Endothelial cell (in vitro differentiated cells): ENCODE measurements at regions not wholly inside any gene's neighbourhood (a gene's known extent, or its start where the extent isn't known, plus 50 kb on each side); places are given as distances from the start of the nearest gene placed in this dataset.

Experiments
- DNase-seq: peaks from one replicate; pipeline ENCODE4 v3.0.0; 2021; ENCODE audit warnings: low spot score
- H3K27ac Mint-ChIP-seq: one replicate; pipeline ENCODE4 v1.8.0; 2021; ENCODE audit warnings: mixed read lengths, inconsistent platforms; ENCODE audit not compliant: unreplicated experiment
- H3K27me3 Mint-ChIP-seq: one replicate; pipeline ENCODE4 v1.8.0; 2021; ENCODE audit warnings: mild to moderate bottlenecking, moderate library complexity, mixed read lengths, inconsistent platforms; ENCODE audit not compliant: unreplicated experiment
- H3K36me3 Mint-ChIP-seq: one replicate; pipeline ENCODE4 v1.8.0; 2021; ENCODE audit warnings: mild to moderate bottlenecking, low read depth, mixed read lengths, inconsistent platforms; ENCODE audit not compliant: unreplicated experiment
- H3K4me1 Mint-ChIP-seq: one replicate; pipeline ENCODE4 v1.8.0; 2021; ENCODE audit warnings: mild to moderate bottlenecking, mixed read lengths, inconsistent platforms; ENCODE audit not compliant: unreplicated experiment
- H3K4me3 Mint-ChIP-seq: one replicate; pipeline ENCODE4 v1.8.0; 2021; ENCODE audit warnings: mild to moderate bottlenecking, mixed read lengths, inconsistent platforms; ENCODE audit not compliant: unreplicated experiment
- H3K9me3 Mint-ChIP-seq: one replicate; pipeline ENCODE4 v1.8.0; 2021; ENCODE audit warnings: mixed read lengths, inconsistent platforms; ENCODE audit not compliant: unreplicated experiment
- CTCF ChIP-seq: fragments of 200-600 bp; sonication (generic); IDR thresholded peaks from one replicate; pipeline ENCODE4 v1.5.0; 2021; ENCODE audit warnings: antibody characterized with exemption; ENCODE audit not compliant: unreplicated experiment

- Mint-ChIP-seq H3K27me3 (no peaks in the 10 kb centered on the region), H3K4me1 (no peaks in the 10 kb centered on the region), H3K27ac (no peak overlapping the region), H3K9me3 (no peaks in the 10 kb centered on the region), H3K36me3 (no peaks in the 10 kb centered on the region), H3K4me3 (no peak overlapping the region)
- no peak for DNase-seq
- TF ChIP-seq CTCF: no peak
Measured at GRCh38 chr5:114296191-114296590, 65.7 kb upstream of the KCNN2 start.

- no peaks in the 10 kb centered on the region for H3K36me3 Mint-ChIP-seq
- no peak for TF ChIP-seq CTCF
- H3K4me3 Mint-ChIP-seq: no peak overlapping the region
- no peaks in the 10 kb centered on the region for H3K4me1 Mint-ChIP-seq
- DNase-seq: no peak
- H3K9me3 Mint-ChIP-seq: no peaks in the 10 kb centered on the region
- H3K27ac Mint-ChIP-seq: no peak overlapping the region
- no peaks in the 10 kb centered on the region for H3K27me3 Mint-ChIP-seq
Measured at GRCh38 chr5:114297915-114298314, 64.0 kb upstream of the KCNN2 start.

GRCh38 chr5:114305402-114306207 lies 56.3 kb upstream of the KCNN2 start:
- H3K4me3 Mint-ChIP-seq: no peak overlapping the region
- no peak overlapping the region for H3K27ac Mint-ChIP-seq
- no peaks in the 10 kb centered on the region for H3K4me1 Mint-ChIP-seq
- no peaks in the 10 kb centered on the region for H3K27me3 Mint-ChIP-seq
- H3K9me3 Mint-ChIP-seq: no peaks in the 10 kb centered on the region
- H3K36me3 Mint-ChIP-seq: no peaks in the 10 kb centered on the region
- TF ChIP-seq CTCF: no peak
- DNase-seq: peak; percentile 6

GRCh38 chr5:114308017-114308416 lies 53.9 kb upstream of the KCNN2 start:
- no peak for DNase-seq

More at GRCh38 chr5:114308017-114308416, 53.9 kb upstream of the KCNN2 start:
- H3K27me3 Mint-ChIP-seq: no peaks in the 10 kb centered on the region
- H3K36me3 Mint-ChIP-seq: no peaks in the 10 kb centered on the region
- no peaks in the 10 kb centered on the region for H3K9me3 Mint-ChIP-seq
- no peaks in the 10 kb centered on the region for H3K4me1 Mint-ChIP-seq
- H3K27ac Mint-ChIP-seq: no peak overlapping the region
- TF ChIP-seq CTCF: no peak
- no peak overlapping the region for H3K4me3 Mint-ChIP-seq
